ENCODE measurements at regions not wholly inside any gene's neighbourhood (a gene's known extent, or its start where the extent isn't known, plus 50 kb on each side); places are given as distances from the start of the nearest gene placed in this dataset.

DNA sequence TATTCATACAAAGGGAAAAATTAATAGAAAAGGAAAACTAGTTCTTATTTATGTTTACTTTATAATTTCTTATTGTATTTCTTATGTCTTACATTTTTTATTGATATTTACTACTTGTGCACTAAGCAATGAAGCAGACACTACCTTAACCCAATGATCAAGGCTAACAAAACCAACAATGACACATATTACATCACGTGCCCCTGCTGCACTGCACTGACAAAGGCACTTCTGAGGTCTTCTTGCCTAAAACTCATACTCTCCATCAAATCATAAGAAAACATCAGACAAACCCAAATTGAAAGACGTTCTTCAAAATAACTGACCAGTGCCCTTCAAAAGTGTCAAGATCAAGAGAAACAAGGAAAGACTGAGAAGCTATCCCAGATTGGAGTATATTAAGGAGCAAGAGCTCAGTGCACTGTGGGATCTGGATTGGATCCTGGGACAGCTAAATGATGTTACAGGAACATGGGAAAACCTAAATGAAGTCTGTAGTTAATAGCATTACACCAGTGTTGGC is 230.9 kb downstream of the AUH start:
- Histone ChIP-seq H3K4me3 (no peak overlapping the region), H3K36me3 (no peaks in the 10 kb centered on the region), H3K27me3 (no peaks in the 10 kb centered on the region), H3K4me1 (peaks cover 14% of the 10 kb centered on the region), H3K27ac (peak overlapping the region; percentile 1), H3K9me3 (no peaks in the 10 kb centered on the region)
- WGBS, result 90% methylated on average over 2 of the region's 2 CpGs
- DNase-seq (ENCODE audit: low spot score in 2 of 2), result no peak
- no peak for TF ChIP-seq CTCF (IDR thresholded peaks at IDR 0.05)
- TF ChIP-seq EP300 (IDR thresholded peaks at IDR 0.05), result no peak

- Histone ChIP-seq H3K27me3 (no peaks in the 10 kb centered on the region), H3K27ac (peak overlapping the region; percentile 1), H3K9me3 (no peaks in the 10 kb centered on the region), H3K36me3 (no peaks in the 10 kb centered on the region), H3K4me1 (peaks cover 14% of the 10 kb centered on the region), H3K4me3 (no peak overlapping the region)
- WGBS, result 19% methylated on average over 8 of the region's 8 CpGs
- TF ChIP-seq CTCF (IDR thresholded peaks at IDR 0.05) (no peak), POLR2A (IDR thresholded peaks at IDR 0.05) (peak in 1 of 2 donors; percentile 23)
- peak in 1 of 2 donors; percentile 85 for DNase-seq (ENCODE audit: low spot score in 2 of 2)
Observed at GRCh38 chr9:91131433-91131839, 230.3 kb downstream of the AUH start.

DNA sequence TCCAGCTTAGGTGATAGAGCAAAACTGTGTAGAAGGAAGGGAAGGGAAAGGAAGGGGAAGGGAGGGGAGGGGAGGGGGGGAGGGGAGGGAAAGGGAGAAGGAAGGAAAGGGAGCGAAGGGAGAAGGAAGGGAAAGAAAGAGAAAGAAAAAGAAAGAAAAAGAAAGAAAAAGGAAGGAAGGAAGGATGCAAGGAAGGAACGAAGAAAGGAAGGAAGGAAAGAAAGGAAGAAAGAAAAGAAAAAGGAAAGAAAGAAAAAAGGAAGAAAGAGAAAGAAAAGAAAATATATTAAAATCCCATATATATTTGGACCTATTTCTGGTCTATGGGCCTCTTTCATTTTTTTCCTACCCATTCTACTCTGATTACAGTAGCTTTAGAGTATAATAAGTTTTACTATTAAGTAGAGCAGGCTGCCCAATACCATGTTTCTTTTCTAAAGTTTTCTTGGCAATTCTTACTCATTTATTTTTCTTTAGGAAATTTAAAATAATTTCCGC is 229.1 kb downstream of the AUH start:
- DNase-seq (ENCODE audit: low spot score in 2 of 2), result no peak
- Histone ChIP-seq H3K4me3 (no peak overlapping the region), H3K36me3 (no peaks in the 10 kb centered on the region), H3K9me3 (no peaks in the 10 kb centered on the region), H3K27ac (no peak overlapping the region), H3K27me3 (no peaks in the 10 kb centered on the region), H3K4me1 (peaks cover 14% of the 10 kb centered on the region)
- TF ChIP-seq CTCF (IDR thresholded peaks at IDR 0.05), result no peak
- no peak for TF ChIP-seq EP300 (IDR thresholded peaks at IDR 0.05)
- TF ChIP-seq POLR2A (IDR thresholded peaks at IDR 0.05), result no peak
- no peak for TF ChIP-seq POLR2AphosphoS5 (IDR thresholded peaks at IDR 0.05)
- 96% methylated on average over 3 of the region's 3 CpGs for WGBS

DNA sequence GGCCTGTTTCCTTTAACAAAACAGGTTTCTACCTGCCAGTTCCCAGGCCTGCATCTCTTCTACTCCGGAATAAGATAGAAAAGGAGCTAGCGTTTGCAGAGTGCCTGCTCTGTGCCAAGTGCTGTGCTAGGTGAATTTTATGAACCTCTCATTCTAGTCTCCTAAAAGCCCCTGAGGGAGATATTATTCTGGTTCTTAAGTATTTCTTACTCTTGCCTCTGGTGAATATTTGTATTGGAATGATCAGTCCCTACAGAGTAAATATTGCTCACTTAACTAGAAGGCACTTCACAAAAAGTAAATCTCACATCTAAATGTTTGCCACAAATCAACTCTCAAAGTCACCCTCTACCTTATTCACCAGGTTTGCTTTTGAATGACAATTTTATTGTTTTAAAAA is 227.1 kb downstream of the AUH start:
- H3K4me3 ChIP-seq, result no peak overlapping the region
- DNase-seq (ENCODE audit: low spot score in 2 of 2), result no peak
- H3K4me1 ChIP-seq, result peaks cover 14% of the 10 kb centered on the region
- H3K27me3 ChIP-seq, result no peaks in the 10 kb centered on the region
- no peaks in the 10 kb centered on the region for H3K9me3 ChIP-seq
- no peak overlapping the region for H3K27ac ChIP-seq
- TF ChIP-seq EP300 (IDR thresholded peaks at IDR 0.05) (no peak), POLR2A (IDR thresholded peaks at IDR 0.05) (no peak)
- no peaks in the 10 kb centered on the region for H3K36me3 ChIP-seq
- WGBS, result 65% methylated on average over 2 of the region's 2 CpGs

DNA sequence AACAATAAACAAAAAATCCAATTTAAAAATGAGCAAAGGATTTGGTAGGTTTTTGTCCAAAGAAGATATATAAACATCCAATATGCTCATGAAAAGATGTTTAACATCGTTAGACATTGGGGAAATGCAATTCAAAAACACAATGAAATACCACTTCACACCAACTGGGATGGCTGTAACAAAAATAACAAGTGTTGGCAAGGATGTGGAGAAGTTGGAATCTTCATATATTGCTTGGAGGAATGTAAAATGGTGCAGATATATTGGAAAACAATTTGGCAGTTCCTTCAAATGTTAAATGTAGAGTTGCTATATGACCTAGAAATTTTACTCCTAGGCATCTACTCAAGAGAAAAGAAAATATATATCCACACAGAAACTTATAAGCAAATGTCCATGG is 224.3 kb downstream of the AUH start:
- Histone ChIP-seq H3K4me1 (no peaks in the 10 kb centered on the region), H3K36me3 (no peaks in the 10 kb centered on the region), H3K9me3 (no peaks in the 10 kb centered on the region), H3K27me3 (no peaks in the 10 kb centered on the region), H3K27ac (no peak overlapping the region), H3K4me3 (no peak overlapping the region)
- TF ChIP-seq POLR2AphosphoS5 (IDR thresholded peaks at IDR 0.05) (no peak), EP300 (IDR thresholded peaks at IDR 0.05) (no peak), CTCF (IDR thresholded peaks at IDR 0.05) (no peak), POLR2A (IDR thresholded peaks at IDR 0.05) (no peak)
- no peak for DNase-seq (ENCODE audit: low spot score in 2 of 2)
- WGBS, result 72% methylated on average over 1 of the region's 1 CpG

GRCh38 chr9:91138760-91139159 is 223.0 kb downstream of the AUH start:
- Histone ChIP-seq H3K4me3 (no peak overlapping the region), H3K36me3 (no peaks in the 10 kb centered on the region), H3K4me1 (peaks cover 5% of the 10 kb centered on the region), H3K27me3 (no peaks in the 10 kb centered on the region), H3K9me3 (no peaks in the 10 kb centered on the region), H3K27ac (no peak overlapping the region)
- DNase-seq (ENCODE audit: low spot score in 2 of 2), result no peak
- no peak for TF ChIP-seq EP300 (IDR thresholded peaks at IDR 0.05)
- no peak for TF ChIP-seq POLR2AphosphoS5 (IDR thresholded peaks at IDR 0.05)
- no peak for TF ChIP-seq CTCF (IDR thresholded peaks at IDR 0.05)
- no peak for TF ChIP-seq POLR2A (IDR thresholded peaks at IDR 0.05)
- WGBS, result 82% methylated on average over 5 of the region's 5 CpGs
